ENCODE measurements at regions not wholly inside any gene's neighbourhood (a gene's known extent, or its start where the extent isn't known, plus 50 kb on each side); places are given as distances from the start of the nearest gene placed in this dataset.

GRCh38 chr12:25323581-25323982 lies 72.9 kb upstream of the KRAS start:
- no peak for ATAC-seq
- WGBS, 4 donors, result 64 to 72% (median 68%) methylated on average over 2 of the region's 2 CpGs
- H3K4me1 ChIP-seq, result peaks cover 0 to 9% (median 0%) of the 10 kb centered on the region in 12 donors
- H3K27ac ChIP-seq, result no peak overlapping the region
- no peak overlapping the region for H3K4me3 ChIP-seq
- no peak for TF ChIP-seq POLR2A (IDR thresholded peaks at IDR 0.05)
- TF ChIP-seq, protein P1, sequence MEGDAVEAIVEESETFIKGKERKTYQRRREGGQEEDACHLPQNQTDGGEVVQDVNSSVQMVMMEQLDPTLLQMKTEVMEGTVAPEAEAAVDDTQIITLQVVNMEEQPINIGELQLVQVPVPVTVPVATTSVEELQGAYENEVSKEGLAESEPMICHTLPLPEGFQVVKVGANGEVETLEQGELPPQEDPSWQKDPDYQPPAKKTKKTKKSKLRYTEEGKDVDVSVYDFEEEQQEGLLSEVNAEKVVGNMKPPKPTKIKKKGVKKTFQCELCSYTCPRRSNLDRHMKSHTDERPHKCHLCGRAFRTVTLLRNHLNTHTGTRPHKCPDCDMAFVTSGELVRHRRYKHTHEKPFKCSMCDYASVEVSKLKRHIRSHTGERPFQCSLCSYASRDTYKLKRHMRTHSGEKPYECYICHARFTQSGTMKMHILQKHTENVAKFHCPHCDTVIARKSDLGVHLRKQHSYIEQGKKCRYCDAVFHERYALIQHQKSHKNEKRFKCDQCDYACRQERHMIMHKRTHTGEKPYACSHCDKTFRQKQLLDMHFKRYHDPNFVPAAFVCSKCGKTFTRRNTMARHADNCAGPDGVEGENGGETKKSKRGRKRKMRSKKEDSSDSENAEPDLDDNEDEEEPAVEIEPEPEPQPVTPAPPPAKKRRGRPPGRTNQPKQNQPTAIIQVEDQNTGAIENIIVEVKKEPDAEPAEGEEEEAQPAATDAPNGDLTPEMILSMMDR (IDR thresholded peaks at IDR 0.05), result no peak
- DNase-seq, result no peak
- H3K36me3 ChIP-seq, result no peaks in the 10 kb centered on the region
- no peaks in the 10 kb centered on the region for H3K27me3 ChIP-seq
- no peaks in the 10 kb centered on the region for H3K9me3 ChIP-seq
- intact Hi-C loops (cut with DNase I), result no loop called here

GRCh38 chr12:25322918-25323531 lies 72.3 kb upstream of the KRAS start:
- intact Hi-C loops (cut with DNase I), result no loop called here
- H3K4me3 ChIP-seq, result no peak overlapping the region
- no peaks in the 10 kb centered on the region for H3K27me3 ChIP-seq
- TF ChIP-seq, protein P1 (IDR thresholded peaks at IDR 0.05), result no peak
- TF ChIP-seq POLR2A (IDR thresholded peaks at IDR 0.05), result no peak
- WGBS, 4 donors, result 35 to 50% (median 42%) methylated on average over 3 of the region's 3 CpGs
- ATAC-seq (no peak), DNase-seq (no peak)
- no peak overlapping the region for H3K27ac ChIP-seq
- no peaks in the 10 kb centered on the region for H3K36me3 ChIP-seq
- no peaks in the 10 kb centered on the region for H3K9me3 ChIP-seq
- peaks cover 0 to 9% (median 0%) of the 10 kb centered on the region in 12 donors for H3K4me1 ChIP-seq

GRCh38 chr12:25322351-25322750 lies 71.6 kb upstream of the KRAS start:
- Histone ChIP-seq H3K27me3 (no peaks in the 10 kb centered on the region), H3K27ac (no peak overlapping the region), H3K36me3 (no peaks in the 10 kb centered on the region), H3K4me3 (no peak overlapping the region), H3K9me3 (no peaks in the 10 kb centered on the region), H3K4me1 (peaks cover 0 to 9% (median 0%) of the 10 kb centered on the region in 12 donors)
- WGBS, 4 donors, result 44 to 55% (median 49%) methylated on average over 1 of the region's 1 CpG
- ATAC-seq (no peak), DNase-seq (no peak)
- TF ChIP-seq, protein P1 (IDR thresholded peaks at IDR 0.05), result no peak
- TF ChIP-seq POLR2A (IDR thresholded peaks at IDR 0.05), result no peak
- intact Hi-C loops (cut with DNase I), result no loop called here

DNA sequence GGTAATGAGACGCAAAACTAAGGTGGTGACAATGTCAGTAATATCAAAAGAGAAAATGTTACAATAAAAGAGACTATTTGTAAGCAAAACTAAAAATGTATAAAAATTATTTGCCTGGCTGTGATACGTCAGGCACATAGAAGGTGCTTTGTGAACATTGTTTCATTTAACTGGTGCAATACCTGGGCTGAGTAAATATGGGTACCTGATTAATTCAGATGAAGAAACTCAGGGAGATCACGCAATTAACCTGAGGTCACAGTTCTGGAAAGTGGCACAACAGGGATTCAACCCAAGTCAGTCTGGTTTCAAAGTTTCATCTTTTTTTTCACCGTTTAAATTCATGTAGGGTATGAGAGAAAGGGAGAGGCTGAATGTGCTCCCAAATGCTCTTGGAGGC lies 71.0 kb upstream of the KRAS start:
- DNase-seq (no peak), ATAC-seq (no peak)
- H3K4me3 ChIP-seq, result no peak overlapping the region
- peaks cover 0 to 9% (median 0%) of the 10 kb centered on the region in 12 donors for H3K4me1 ChIP-seq
- intact Hi-C loops (cut with DNase I), result no loop called here
- TF ChIP-seq POLR2A (IDR thresholded peaks at IDR 0.05), result no peak
- TF ChIP-seq, protein P1 (IDR thresholded peaks at IDR 0.05), result no peak
- H3K27ac ChIP-seq, result no peak overlapping the region
- no peaks in the 10 kb centered on the region for H3K9me3 ChIP-seq
- H3K27me3 ChIP-seq, result no peaks in the 10 kb centered on the region
- H3K36me3 ChIP-seq, result no peaks in the 10 kb centered on the region
- WGBS, 4 donors, result 91 to 94% (median 92%) methylated on average over 4 of the region's 4 CpGs
